ENCODE measurements at regions not wholly inside any gene's neighbourhood (a gene's known extent, or its start where the extent isn't known, plus 50 kb on each side); places are given as distances from the start of the nearest gene placed in this dataset.

- no peak overlapping the region for H3K4me3 ChIP-seq (ENCODE audit: control insufficient read depth in 2 of 3, extremely low read depth in 1 of 3, insufficient read depth in 2 of 3, low read depth in 1 of 3, low read length in 3 of 3)
- peaks cover 15% of the 10 kb centered on the region for H3K27me3 ChIP-seq (ENCODE audit: control insufficient read depth, extremely low read depth, insufficient read depth, low read length)
- no peak for FAIRE-seq
- H3K79me2 ChIP-seq (ENCODE audit: control insufficient read depth, insufficient read depth, low read length): no peaks in the 10 kb centered on the region
- DNase-seq (ENCODE audit: low read depth, low spot score): no peak
- H3K4me1 ChIP-seq (ENCODE audit: control insufficient read depth, extremely low read depth, insufficient read depth, low read length): peaks cover 2% of the 10 kb centered on the region
- H3K9ac ChIP-seq (ENCODE audit: control insufficient read depth, extremely low read depth, insufficient read depth, low read length): no peak overlapping the region
- no peak overlapping the region for H3K4me2 ChIP-seq (ENCODE audit: control insufficient read depth, extremely low read depth, insufficient read depth, low read depth, low read length)
- H3K27ac ChIP-seq (ENCODE audit: control insufficient read depth, insufficient read depth, low read length): no peak overlapping the region
- H4K20me1 ChIP-seq (ENCODE audit: control insufficient read depth, extremely low read depth, insufficient read depth, low read length): peaks cover 5% of the 10 kb centered on the region
- no peaks in the 10 kb centered on the region for H3K9me3 ChIP-seq (ENCODE audit: control insufficient read depth, low read depth, low read length)
- H3K9me1 ChIP-seq (ENCODE audit: control insufficient read depth, extremely low read depth, insufficient read depth, low read length): no peaks in the 10 kb centered on the region
- TF ChIP-seq CTCF (optimal IDR thresholded peaks at IDR 0.05 in 1 of 3, IDR thresholded peaks at IDR 0.05 in 1 of 3, conservative IDR thresholded peaks at IDR 0.05 in 1 of 3; ENCODE audit: extremely low read depth in 1 of 3, insufficient read depth in 2 of 3, low read length in 3 of 3): no peak
- no peak for TF ChIP-seq EZH2 (IDR thresholded peaks at IDR 0.05; ENCODE audit: low read length)
- H3K36me3 ChIP-seq (ENCODE audit: control insufficient read depth in 2 of 2, extremely low read depth in 1 of 2, insufficient read depth in 2 of 2, low read length in 2 of 2): no peaks in the 10 kb centered on the region
- dilution Hi-C loops (cut with MboI; ENCODE audit: extremely low pct_ligation_motif_present, low sequenced_read_pairs): no loop called here
- H2AFZ ChIP-seq (ENCODE audit: control insufficient read depth, low read length): no peak overlapping the region
Observed at GRCh38 chr16:85423631-85424030, 189.5 kb upstream of the GSE1 start.

DNA sequence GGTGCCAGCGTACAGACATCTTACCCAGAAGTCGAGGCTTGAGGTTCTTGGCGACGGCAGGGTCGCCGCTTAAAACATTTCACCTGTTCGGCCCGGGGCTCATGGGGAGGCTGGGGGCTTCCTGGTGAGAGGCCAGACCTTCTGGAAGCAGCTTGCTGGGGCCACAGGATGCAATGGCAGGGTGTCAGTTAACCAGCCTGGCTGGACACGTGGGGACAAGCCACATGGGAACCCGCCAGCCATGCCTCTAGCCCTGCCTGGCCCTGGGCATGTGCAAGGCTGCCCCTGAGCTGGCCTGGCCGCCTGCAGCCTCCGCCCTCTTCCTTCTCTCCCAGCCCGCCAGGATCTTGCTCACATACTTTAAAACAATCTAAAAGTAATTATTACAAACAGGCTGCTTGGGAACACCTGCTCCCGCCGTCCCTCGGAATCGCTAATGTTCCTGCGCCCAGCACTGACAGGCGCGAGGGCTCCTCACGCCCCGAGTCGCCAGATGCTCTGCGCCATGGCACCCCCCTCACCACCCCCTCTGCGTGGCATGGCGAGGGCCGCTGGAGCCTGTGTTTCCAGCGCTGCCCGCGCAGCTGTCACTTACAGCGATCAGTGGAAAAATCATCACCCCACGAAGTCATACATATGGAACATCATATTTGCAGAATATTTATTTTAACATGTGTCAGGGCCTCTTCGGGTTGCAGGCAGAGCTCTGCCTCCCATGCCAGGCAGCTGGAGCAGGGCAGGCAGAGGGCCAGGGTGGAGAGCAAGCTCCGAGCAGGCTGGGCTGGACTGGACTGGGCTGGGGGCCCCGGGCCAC, 188.7 kb upstream of the GSE1 start:
- Histone ChIP-seq H3K27ac (ENCODE audit: control insufficient read depth, insufficient read depth, low read length) (no peak overlapping the region), H3K27me3 (ENCODE audit: control insufficient read depth, extremely low read depth, insufficient read depth, low read length) (peaks cover 20% of the 10 kb centered on the region), H3K4me1 (ENCODE audit: control insufficient read depth, extremely low read depth, insufficient read depth, low read length) (peaks cover 2% of the 10 kb centered on the region), H3K9me1 (ENCODE audit: control insufficient read depth, extremely low read depth, insufficient read depth, low read length) (no peaks in the 10 kb centered on the region), H3K9me3 (ENCODE audit: control insufficient read depth, low read depth, low read length) (no peaks in the 10 kb centered on the region), H3K79me2 (ENCODE audit: control insufficient read depth, insufficient read depth, low read length) (no peaks in the 10 kb centered on the region), H3K36me3 (ENCODE audit: control insufficient read depth in 2 of 2, extremely low read depth in 1 of 2, insufficient read depth in 2 of 2, low read length in 2 of 2) (no peaks in the 10 kb centered on the region), H3K9ac (ENCODE audit: control insufficient read depth, extremely low read depth, insufficient read depth, low read length) (no peak overlapping the region), H2AFZ (ENCODE audit: control insufficient read depth, low read length) (no peak overlapping the region), H3K4me3 (ENCODE audit: control insufficient read depth in 2 of 3, extremely low read depth in 1 of 3, insufficient read depth in 2 of 3, low read depth in 1 of 3, low read length in 3 of 3) (no peak overlapping the region), H3K4me2 (ENCODE audit: control insufficient read depth, extremely low read depth, insufficient read depth, low read depth, low read length) (no peak overlapping the region), H4K20me1 (ENCODE audit: control insufficient read depth, extremely low read depth, insufficient read depth, low read length) (peaks cover 5% of the 10 kb centered on the region)
- dilution Hi-C loops (cut with MboI; ENCODE audit: extremely low pct_ligation_motif_present, low sequenced_read_pairs): no loop called here
- TF ChIP-seq EZH2 (IDR thresholded peaks at IDR 0.05; ENCODE audit: low read length) (no peak), CTCF (optimal IDR thresholded peaks at IDR 0.05 in 1 of 3, IDR thresholded peaks at IDR 0.05 in 1 of 3, conservative IDR thresholded peaks at IDR 0.05 in 1 of 3; ENCODE audit: extremely low read depth in 1 of 3, insufficient read depth in 2 of 3, low read length in 3 of 3) (no peak)
- FAIRE-seq (no peak), DNase-seq (ENCODE audit: low read depth, low spot score) (no peak)
